ENCODE measurements at regions not wholly inside any gene's neighbourhood (a gene's known extent, or its start where the extent isn't known, plus 50 kb on each side); places are given as distances from the start of the nearest gene placed in this dataset.

DNA sequence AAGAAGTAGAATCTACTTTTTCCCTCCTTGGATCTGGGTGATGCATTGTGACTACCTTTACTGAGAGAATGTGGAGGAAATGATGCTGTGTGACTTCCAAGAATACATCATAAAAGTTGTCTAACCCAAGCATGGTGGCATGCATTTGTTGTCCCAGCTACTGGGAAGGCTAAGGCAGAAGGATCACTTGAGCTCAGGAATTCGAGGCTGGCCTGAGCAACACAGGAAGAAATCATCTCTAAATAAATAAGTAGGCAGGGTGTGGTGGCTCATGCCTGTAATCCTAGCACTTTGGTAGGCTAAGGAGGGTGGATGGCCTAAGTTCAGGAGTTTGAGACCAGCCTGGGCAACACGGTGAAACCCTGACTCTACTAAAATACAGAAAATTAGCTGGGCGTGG lies 143.2 kb upstream of the VLDLR start:
- no peak for TF ChIP-seq EZH2 (IDR thresholded peaks at IDR 0.05; ENCODE audit: borderline replicate concordance, low read depth, low read length, severe bottlenecking)
- TF ChIP-seq CTCF (IDR thresholded peaks at IDR 0.05; ENCODE audit: extremely low read depth in 1 of 2, insufficient read depth in 1 of 2, low read depth in 1 of 2, low read length in 2 of 2) = no peak
- TF ChIP-seq POLR2A (IDR thresholded peaks at IDR 0.05; ENCODE audit: low read depth, low read length) = no peak
